HepG2 (cell line): ENCODE measurements at regions not wholly inside any gene's neighbourhood (a gene's known extent, or its start where the extent isn't known, plus 50 kb on each side); places are given as distances from the start of the nearest gene placed in this dataset.

Source experiments
- ARNT ChIP-seq: fragments of 450-650 bp; IDR thresholded peaks from 2 replicates; pipeline ENCODE4 v1.6.1; 2017
- ATM ChIP-seq: fragments of 450-650 bp; IDR thresholded peaks from 2 replicates; pipeline ENCODE4 v1.7.1; 2017; ENCODE audit warnings: mild to moderate bottlenecking, borderline replicate concordance
- ESRRA ChIP-seq: sonication (generic); formaldehyde crosslinking; IDR thresholded peaks from 2 replicates; pipeline ENCODE4 v1.5.1; 2020; ENCODE audit warnings: mild to moderate bottlenecking, low read depth, missing genetic modification reagents
- KAT7 ChIP-seq: IDR thresholded peaks from 2 replicates; pipeline ENCODE4 v1.6.1; 2018; ENCODE audit warnings: borderline replicate concordance, missing compliant biosample characterization
- MED13 ChIP-seq: sonication (generic); formaldehyde crosslinking; IDR thresholded peaks from 2 replicates; pipeline ENCODE4 v1.5.0; 2020; ENCODE audit warnings: missing genetic modification reagents
- MXD3 ChIP-seq: IDR thresholded peaks from 2 replicates; pipeline ENCODE4 v1.6.1; 2016; ENCODE audit warnings: mild to moderate bottlenecking, missing biosample characterization, missing genetic modification reagents
- NFE2L1 ChIP-seq: sonication (generic); formaldehyde crosslinking; IDR thresholded peaks from 2 replicates; pipeline ENCODE4 v1.4.0; 2020; ENCODE audit warnings: missing genetic modification reagents, mild to moderate bottlenecking, borderline replicate concordance
- NFKB2 ChIP-seq: sonication (generic); formaldehyde crosslinking; IDR thresholded peaks from 2 replicates; pipeline ENCODE4 v1.4.0; 2020; ENCODE audit warnings: missing genetic modification reagents, borderline replicate concordance
- PHB2 ChIP-seq: fragments of 450-650 bp; IDR thresholded peaks from 2 replicates; pipeline ENCODE4 v1.6.1; 2018; ENCODE audit not compliant: partially characterized antibody
- SRSF1 ChIP-seq: fragments of 200-400 bp; formaldehyde crosslinking; optimal IDR thresholded peaks from 2 replicates; pipeline ENCODE3; 2017; ENCODE audit warnings: mild to moderate bottlenecking, low read depth, low read length, moderate library complexity
- SRY ChIP-seq: sonication (generic); formaldehyde crosslinking; IDR thresholded peaks from 2 replicates; pipeline ENCODE4 v1.8.0; 2022; ENCODE audit warnings: mild to moderate bottlenecking, missing genetic modification reagents
- TARDBP ChIP-seq: sonication (generic); formaldehyde crosslinking; IDR thresholded peaks from 2 replicates; pipeline ENCODE4 v1.8.0; 2022; ENCODE audit warnings: mild to moderate bottlenecking, missing genetic modification reagents
- ZNF121 ChIP-seq: sonication (generic); formaldehyde crosslinking; IDR thresholded peaks from 2 replicates; pipeline ENCODE4 v1.5.0; 2020; ENCODE audit warnings: mild to moderate bottlenecking, missing genetic modification reagents
- ZNF138 ChIP-seq: sonication (generic); formaldehyde crosslinking; IDR thresholded peaks from 2 replicates; pipeline ENCODE4 v1.5.0; 2020; ENCODE audit warnings: mild to moderate bottlenecking, low read depth, missing genetic modification reagents
- ZNF142 ChIP-seq: sonication (generic); formaldehyde crosslinking; IDR thresholded peaks from 2 replicates; pipeline ENCODE4 v1.4.0; 2020; ENCODE audit warnings: missing genetic modification reagents
- ZNF18 ChIP-seq: sonication (generic); formaldehyde crosslinking; IDR thresholded peaks from 2 replicates; pipeline ENCODE4 v1.8.0; 2022; ENCODE audit warnings: mild to moderate bottlenecking, missing genetic modification reagents; ENCODE audit not compliant: insufficient replicate concordance
- ZNF710 ChIP-seq: sonication (generic); formaldehyde crosslinking; IDR thresholded peaks from 2 replicates; pipeline ENCODE4 v1.5.0; 2020; ENCODE audit warnings: mild to moderate bottlenecking, missing genetic modification reagents, borderline replicate concordance
- ZNF792 ChIP-seq: IDR thresholded peaks from 2 replicates; pipeline ENCODE4 v1.6.1; 2016

GRCh38 chr14:76956316-76957090 is 72.0 kb downstream of the IRF2BPL start (continued):
- TF ChIP-seq ZNF142 (CRISPR knock-in tag) (no peak), ZNF121 (CRISPR knock-in tag) (peak; percentile 65; the same call in 1 of the 2 replicates), ARNT (no peak), ZNF792 (CRISPR knock-in tag) (no peak; the same call in 1 of the 2 replicates), ZNF18 (CRISPR knock-in tag) (peak; percentile 48), NFE2L1 (CRISPR knock-in tag) (no peak), ZNF138 (no peak), ESRRA (CRISPR knock-in tag) (peak; percentile 99), SRSF1 (no peak), PHB2 (no peak), TARDBP (CRISPR knock-in tag) (peak; percentile 14; the same call in 1 of the 2 replicates), NFKB2 (peak; percentile 16; the same call in 1 of the 2 replicates), MED13 (CRISPR knock-in tag) (no peak), ATM (no peak), KAT7 (CRISPR knock-in tag) (peak; percentile 68; the same call in 1 of the 2 replicates), ZNF710 (no peak), SRY (0 out of 2 replicates have a peak, but pooled peaks have one; percentile 38), MXD3 (no peak; the same call in 1 of the 2 replicates)
